B cell (primary cell): ENCODE measurements at regions not wholly inside any gene's neighbourhood (a gene's known extent, or its start where the extent isn't known, plus 50 kb on each side); places are given as distances from the start of the nearest gene placed in this dataset.
"Not testable (repeated sequence)": the region's sequence is repeated elsewhere in the genome, so short reads cannot be mapped to it uniquely, and the experiment has no call there.

Experiments used
- CTCF ChIP-seq: fragments of 200-600 bp; IDR thresholded peaks from one replicate; pipeline ENCODE4 v1.8.0; 2022; ENCODE audit warnings: antibody characterized with exemption, mild to moderate bottlenecking
- EZH2 ChIP-seq: IDR thresholded peaks from 2 replicates; pipeline ENCODE4 v1.6.1; 2012; ENCODE audit warnings: borderline replicate concordance, low read depth, mild to moderate bottlenecking, moderate library complexity, low read length; ENCODE audit not compliant: insufficient read depth, poor library complexity, severe bottlenecking

- not testable (repeated sequence) for TF ChIP-seq CTCF, EZH2
These were observed 2930.2 kb upstream of the OR11H1 start for GRCh38 chr22:12597778-12598177.
